IMR-90 (cell line): ENCODE measurements at regions not wholly inside any gene's neighbourhood (a gene's known extent, or its start where the extent isn't known, plus 50 kb on each side); places are given as distances from the start of the nearest gene placed in this dataset.
A peak's percentile ranks its signal among the peaks of the same experiment; 100 is the strongest.

Experiments used
- ATAC-seq: fragments of 200-7000 bp; cut with Tn5 transposase; 2 replicates; pipeline ENCODE4 v1.9.1; 2020; ENCODE audit warnings: low read depth, mild to moderate bottlenecking, moderate library complexity
- BruUV-seq: library from RNA; stranded (reverse); fragments of 400-500 nt; replicated peaks from 2 replicates; lab custom pipeline; 2021; lab: Mats Ljungman, UMichigan
- CTCF ChIA-PET: fragments of 300-600 bp; formaldehyde crosslinking; extraction: SDS; loops from one replicate; lab custom pipeline; 2021; ENCODE audit warnings: antibody characterized with exemption; lab: Yijun Ruan, JAX
- POLR2A ChIA-PET: fragments of 300-600 bp; sonication (Branson Sonifier 250); formaldehyde crosslinking; loops from one replicate; lab custom pipeline; 2022; ENCODE audit warnings: antibody characterized with exemption; ENCODE audit not compliant: unreplicated experiment; lab: Charles Lee
- DNase-seq: peaks from one replicate; pipeline ENCODE4 v3.0.0; 2013
- H2AFZ ChIP-seq: replicated peaks from 2 replicates; pipeline ENCODE3; 2013; ENCODE audit warnings: low read length, mild to moderate bottlenecking; ENCODE audit not compliant: poor library complexity
- H2AK5ac ChIP-seq: 2 replicates; pipeline ENCODE4 v1.6.1; 2013; ENCODE audit warnings: low read depth, low read length, inconsistent platforms
- H2AK9ac ChIP-seq: replicated peaks from 2 replicates; pipeline ENCODE3; 2013; ENCODE audit warnings: mild to moderate bottlenecking, low read depth, low read length, moderate library complexity; ENCODE audit not compliant: poor library complexity
- H2BK120ac ChIP-seq: 2 replicates; pipeline ENCODE4 v1.6.1; 2013; ENCODE audit warnings: low read depth, low read length, inconsistent platforms
- H2BK15ac ChIP-seq: 3 replicates; pipeline ENCODE4 v1.6.1; 2013; ENCODE audit warnings: low read depth, low read length, inconsistent platforms
- H2BK20ac ChIP-seq: 2 replicates; pipeline ENCODE4 v1.6.1; 2013; ENCODE audit warnings: low read depth, mild to moderate bottlenecking, inconsistent platforms, low read length, moderate library complexity
- H2BK5ac ChIP-seq: 2 replicates; pipeline ENCODE4 v1.6.1; 2013; ENCODE audit warnings: mild to moderate bottlenecking, low read depth, low read length, inconsistent platforms; ENCODE audit not compliant: poor library complexity, severe bottlenecking
- H3K14ac ChIP-seq: replicated peaks from 2 replicates; pipeline ENCODE4 v1.6.1; 2013; ENCODE audit warnings: low read depth, low read length, inconsistent platforms
- H3K18ac ChIP-seq: 2 replicates; pipeline ENCODE4 v1.6.1; 2013; ENCODE audit warnings: low read depth, low read length, control low read depth
- H3K23ac ChIP-seq: 2 replicates; pipeline ENCODE4 v1.6.1; 2013; ENCODE audit warnings: low read depth, low read length, inconsistent platforms
- H3K27ac ChIP-seq: 2 replicates; pipeline ENCODE4 v1.5.1; 2013; ENCODE audit warnings: mild to moderate bottlenecking, control low read depth, low read length; ENCODE audit not compliant: insufficient read depth
- H3K27me3 ChIP-seq: 2 replicates; pipeline ENCODE4 v1.6.1; 2013; ENCODE audit warnings: low read length; ENCODE audit not compliant: control insufficient read depth, insufficient read depth
- H3K36me3 ChIP-seq: 2 replicates; pipeline ENCODE4 v1.6.1; 2013; ENCODE audit warnings: low read length, mixed read lengths; ENCODE audit not compliant: control insufficient read depth, insufficient read depth
- H3K4ac ChIP-seq: 2 replicates; pipeline ENCODE4 v1.6.1; 2013; ENCODE audit warnings: low read depth, low read length, inconsistent platforms
- H3K4me1 ChIP-seq: 2 replicates; pipeline ENCODE4 v1.6.1; 2013; ENCODE audit warnings: low read length, mixed read lengths; ENCODE audit not compliant: control insufficient read depth, insufficient read depth
- H3K4me2 ChIP-seq: 2 replicates; pipeline ENCODE4 v1.6.1; 2013; ENCODE audit warnings: low read depth, mild to moderate bottlenecking, control low read depth, low read length, moderate library complexity
- H3K4me3 ChIP-seq: 2 replicates; pipeline ENCODE4 v1.5.1; 2013; ENCODE audit warnings: low read depth, mild to moderate bottlenecking, control low read depth, low read length, moderate library complexity; ENCODE audit not compliant: insufficient read depth
- H3K56ac ChIP-seq: 2 replicates; pipeline ENCODE4 v1.6.1; 2013; ENCODE audit warnings: low read length, inconsistent platforms; ENCODE audit not compliant: insufficient read depth; ENCODE audit errors: extremely low read depth
- H3K79me1 ChIP-seq, 2 experiments: 2 replicates each; pipeline ENCODE4 v1.6.1; 2013; ENCODE audit warnings: low read length in 2 of 2, inconsistent platforms in 1 of 2, low read depth in 1 of 2
- H3K9ac ChIP-seq: 2 replicates; pipeline ENCODE4 v1.6.1; 2013; ENCODE audit warnings: low read depth, low read length, control low read depth
- H3K9me1 ChIP-seq: 2 replicates; pipeline ENCODE4 v1.6.1; 2013; ENCODE audit warnings: low read length, inconsistent platforms; ENCODE audit not compliant: insufficient read depth
- H3K9me3 ChIP-seq: 2 replicates; pipeline ENCODE4 v1.6.1; 2013; ENCODE audit warnings: low read length; ENCODE audit not compliant: control insufficient read depth, insufficient read depth
- H4K20me1 ChIP-seq: 2 replicates; pipeline ENCODE4 v1.6.1; 2013; ENCODE audit warnings: low read length, inconsistent platforms; ENCODE audit not compliant: insufficient read depth
- H4K5ac ChIP-seq: 2 replicates; pipeline ENCODE4 v1.6.1; 2013; ENCODE audit warnings: mild to moderate bottlenecking, low read depth, low read length, control low read depth
- H4K8ac ChIP-seq, 2 experiments: 2 replicates each; pipeline ENCODE4 v1.6.1; 2013; ENCODE audit warnings: low read depth in 2 of 2, low read length in 2 of 2, control low read depth in 1 of 2, inconsistent platforms in 1 of 2
- H4K91ac ChIP-seq: 2 replicates; pipeline ENCODE4 v1.6.1; 2013; ENCODE audit warnings: low read depth, low read length, inconsistent platforms; ENCODE audit not compliant: insufficient read depth
- CEBPB ChIP-seq: IDR thresholded peaks from 2 replicates; pipeline ENCODE4 v1.6.1; 2012; ENCODE audit warnings: low read depth, low read length, improper control_type of control experiment
- CTCF ChIP-seq: conservative IDR thresholded peaks from 2 replicates; pipeline ENCODE4 v1.5.1; 2012; ENCODE audit warnings: mild to moderate bottlenecking, low read depth, low read length, improper control_type of control experiment
- ELK1 ChIP-seq: fragments of 150-350 bp; IDR thresholded peaks from 2 replicates; pipeline ENCODE4 v1.6.1; 2016; ENCODE audit warnings: low read depth, mild to moderate bottlenecking, low read length, moderate library complexity, borderline replicate concordance
- MAZ ChIP-seq: IDR thresholded peaks from 2 replicates; pipeline ENCODE4 v1.6.1; 2012; ENCODE audit warnings: low read depth, mild to moderate bottlenecking, low read length, improper control_type of control experiment, moderate library complexity, borderline replicate concordance
- RAD21 ChIP-seq: IDR thresholded peaks from 2 replicates; pipeline ENCODE4 v1.6.1; 2012; ENCODE audit warnings: low read length, improper control_type of control experiment
- USF2 ChIP-seq: fragments of 150-350 bp; IDR thresholded peaks from 2 replicates; pipeline ENCODE4 v1.6.1; 2017; ENCODE audit warnings: mild to moderate bottlenecking, antibody characterized with exemption, low read length, low read depth
- WGBS, 2 experiments: methylation state at CpG; one replicate each; pipeline versions ENCODE4 v1.1.5 to v1.1.7; 2013; ENCODE audit warnings: missing lambda C conversion rate in 2 of 2; ENCODE audit not compliant: insufficient read length in 1 of 2; ENCODE audit errors: extremely low coverage in 2 of 2; 5-methylcytosine and 5-hydroxymethylcytosine counted together
- dilution Hi-C: fragments of 300-500 bp; cut with HindIII; formaldehyde crosslinking; loops from one replicate; pipeline ENCODE4 v1.14.3; 2018; ENCODE audit warnings: low sequenced_read_pairs; ENCODE audit not compliant: unreplicated experiment
- in situ Hi-C: fragments of 300-500 bp; cut with MboI; formaldehyde crosslinking; loops from 3 replicates; pipeline ENCODE4 v1.14.3; 2019; ENCODE audit warnings: low sequenced_read_pairs, inconsistent platforms, mixed read lengths
- intact Hi-C: fragments of 100-400 bp; cut with micrococcal nuclease; formaldehyde crosslinking; loops from 2 replicates; pipeline ENCODE4 v1.10.0; 2022

GRCh38 chr3:25907081-25907480, 117.2 kb downstream of the OXSM start:
- no peak overlapping the region for H2BK20ac ChIP-seq
- H3K56ac ChIP-seq = no peak overlapping the region
- H3K79me1 ChIP-seq = no peaks in the 10 kb centered on the region
- H4K91ac ChIP-seq = no peak overlapping the region
- no peak for TF ChIP-seq ELK1
- no peak for TF ChIP-seq USF2
- no peak for TF ChIP-seq RAD21
- TF ChIP-seq MAZ = no peak
- TF ChIP-seq CTCF = no peak
- peak; percentile 23; the same call in 1 of the 2 replicates for TF ChIP-seq CEBPB
- H3K9me3 ChIP-seq = no peaks in the 10 kb centered on the region
- no peak overlapping the region for H3K9ac ChIP-seq
- H2BK5ac ChIP-seq = no peak overlapping the region
- no TSS peak for BruUV-seq
- H3K4me3 ChIP-seq = no peak overlapping the region
- H3K27me3 ChIP-seq = no peaks in the 10 kb centered on the region
- H4K20me1 ChIP-seq = no peaks in the 10 kb centered on the region
- no peak overlapping the region for H4K8ac ChIP-seq
- no peak overlapping the region for H3K4me2 ChIP-seq
- intact Hi-C loops (no loop called here), in situ Hi-C loops (no loop called here), dilution Hi-C loops (no loop called here)
- no peak for DNase-seq
- ATAC-seq = no peak
- no peak overlapping the region for H2BK15ac ChIP-seq
- H2AK5ac ChIP-seq = no peak overlapping the region
- ChIA-PET CTCF (no interaction called here), POLR2A (no interaction called here)
- no peak overlapping the region for H3K23ac ChIP-seq
- H2AK9ac ChIP-seq = no peak overlapping the region
- no peak overlapping the region for H3K4ac ChIP-seq
- WGBS, 2 experiments = no CpG with 5 or more reads among the region's 2 CpGs
- H2AFZ ChIP-seq = no peak overlapping the region
- H3K36me3 ChIP-seq = no peaks in the 10 kb centered on the region
- H2BK120ac ChIP-seq = no peak overlapping the region
- H3K14ac ChIP-seq = no peak overlapping the region
- peaks cover 2% of the 10 kb centered on the region; the same call in 1 of the 2 replicates for H3K4me1 ChIP-seq
- no peaks in the 10 kb centered on the region for H3K9me1 ChIP-seq
- no peak overlapping the region for H3K18ac ChIP-seq
- H4K5ac ChIP-seq = no peak overlapping the region
- no peak overlapping the region for H3K27ac ChIP-seq
